ENCODE measurements at regions not wholly inside any gene's neighbourhood (a gene's known extent, or its start where the extent isn't known, plus 50 kb on each side); places are given as distances from the start of the nearest gene placed in this dataset.

GRCh38 chr1:113320272-113320671 is 70.0 kb upstream of the MAGI3 start:
- TF ChIP-seq RAD21 (IDR thresholded peaks at IDR 0.05), result no peak
- no peak for TF ChIP-seq CTCF (IDR thresholded peaks at IDR 0.05; ENCODE audit: low read depth, low read length, missing input control)
- TF ChIP-seq EGR1 (IDR thresholded peaks at IDR 0.05; ENCODE audit: low read depth in 2 of 2), result no peak
- TF ChIP-seq MAX (IDR thresholded peaks at IDR 0.05), result no peak
- TF ChIP-seq, protein P1, sequence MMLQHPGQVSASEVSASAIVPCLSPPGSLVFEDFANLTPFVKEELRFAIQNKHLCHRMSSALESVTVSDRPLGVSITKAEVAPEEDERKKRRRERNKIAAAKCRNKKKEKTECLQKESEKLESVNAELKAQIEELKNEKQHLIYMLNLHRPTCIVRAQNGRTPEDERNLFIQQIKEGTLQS (IDR thresholded peaks at IDR 0.05), result no peak
- no peak for TF ChIP-seq RXRA (IDR thresholded peaks at IDR 0.05)
- no peak for TF ChIP-seq YY1 (IDR thresholded peaks at IDR 0.05)
- TF ChIP-seq TAF1 (conservative IDR thresholded peaks at IDR 0.05), result no peak
- no peak for TF ChIP-seq GABPA (IDR thresholded peaks at IDR 0.05 in 1 of 2, conservative IDR thresholded peaks at IDR 0.05 in 1 of 2)
- TF ChIP-seq, protein P2, sequence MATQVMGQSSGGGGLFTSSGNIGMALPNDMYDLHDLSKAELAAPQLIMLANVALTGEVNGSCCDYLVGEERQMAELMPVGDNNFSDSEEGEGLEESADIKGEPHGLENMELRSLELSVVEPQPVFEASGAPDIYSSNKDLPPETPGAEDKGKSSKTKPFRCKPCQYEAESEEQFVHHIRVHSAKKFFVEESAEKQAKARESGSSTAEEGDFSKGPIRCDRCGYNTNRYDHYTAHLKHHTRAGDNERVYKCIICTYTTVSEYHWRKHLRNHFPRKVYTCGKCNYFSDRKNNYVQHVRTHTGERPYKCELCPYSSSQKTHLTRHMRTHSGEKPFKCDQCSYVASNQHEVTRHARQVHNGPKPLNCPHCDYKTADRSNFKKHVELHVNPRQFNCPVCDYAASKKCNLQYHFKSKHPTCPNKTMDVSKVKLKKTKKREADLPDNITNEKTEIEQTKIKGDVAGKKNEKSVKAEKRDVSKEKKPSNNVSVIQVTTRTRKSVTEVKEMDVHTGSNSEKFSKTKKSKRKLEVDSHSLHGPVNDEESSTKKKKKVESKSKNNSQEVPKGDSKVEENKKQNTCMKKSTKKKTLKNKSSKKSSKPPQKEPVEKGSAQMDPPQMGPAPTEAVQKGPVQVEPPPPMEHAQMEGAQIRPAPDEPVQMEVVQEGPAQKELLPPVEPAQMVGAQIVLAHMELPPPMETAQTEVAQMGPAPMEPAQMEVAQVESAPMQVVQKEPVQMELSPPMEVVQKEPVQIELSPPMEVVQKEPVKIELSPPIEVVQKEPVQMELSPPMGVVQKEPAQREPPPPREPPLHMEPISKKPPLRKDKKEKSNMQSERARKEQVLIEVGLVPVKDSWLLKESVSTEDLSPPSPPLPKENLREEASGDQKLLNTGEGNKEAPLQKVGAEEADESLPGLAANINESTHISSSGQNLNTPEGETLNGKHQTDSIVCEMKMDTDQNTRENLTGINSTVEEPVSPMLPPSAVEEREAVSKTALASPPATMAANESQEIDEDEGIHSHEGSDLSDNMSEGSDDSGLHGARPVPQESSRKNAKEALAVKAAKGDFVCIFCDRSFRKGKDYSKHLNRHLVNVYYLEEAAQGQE (IDR thresholded peaks at IDR 0.05), result no peak
- no peak for TF ChIP-seq HNF4G (IDR thresholded peaks at IDR 0.05)
- TF ChIP-seq HNF4A (conservative IDR thresholded peaks at IDR 0.05), result no peak
- TF ChIP-seq FOXA1 (IDR thresholded peaks at IDR 0.05), result no peak
